HG03342 (cell line): ENCODE measurements at regions not wholly inside any gene's neighbourhood (a gene's known extent, or its start where the extent isn't known, plus 50 kb on each side); places are given as distances from the start of the nearest gene placed in this dataset.

Experiments
- ATAC-seq: cut with Tn5 transposase; IDR thresholded peaks from one replicate; pipeline ENCODE4 v1.9.1; 2021; ENCODE audit warnings: mild to moderate bottlenecking, moderate library complexity; ENCODE audit not compliant: unreplicated experiment

DNA sequence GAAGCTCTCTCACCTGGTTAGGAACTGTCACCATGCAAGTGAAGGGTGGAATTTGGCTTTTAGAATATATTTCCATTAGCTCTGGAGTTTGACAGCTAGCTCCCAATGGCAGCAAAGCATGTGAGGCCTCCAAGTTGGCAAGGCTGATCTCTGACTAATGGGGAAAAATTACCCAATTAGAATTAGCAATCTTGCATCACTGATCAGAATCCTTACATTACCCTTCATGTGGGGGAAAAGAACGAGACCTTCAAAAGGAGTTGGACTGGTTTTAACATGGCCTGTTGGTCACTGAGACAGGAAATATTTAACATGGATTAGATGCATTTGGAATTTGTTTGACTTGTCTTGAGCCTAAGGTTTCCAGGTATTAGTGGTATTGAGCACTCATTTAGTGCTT, 192.3 kb upstream of the GDNF start:
- no peak for ATAC-seq

DNA sequence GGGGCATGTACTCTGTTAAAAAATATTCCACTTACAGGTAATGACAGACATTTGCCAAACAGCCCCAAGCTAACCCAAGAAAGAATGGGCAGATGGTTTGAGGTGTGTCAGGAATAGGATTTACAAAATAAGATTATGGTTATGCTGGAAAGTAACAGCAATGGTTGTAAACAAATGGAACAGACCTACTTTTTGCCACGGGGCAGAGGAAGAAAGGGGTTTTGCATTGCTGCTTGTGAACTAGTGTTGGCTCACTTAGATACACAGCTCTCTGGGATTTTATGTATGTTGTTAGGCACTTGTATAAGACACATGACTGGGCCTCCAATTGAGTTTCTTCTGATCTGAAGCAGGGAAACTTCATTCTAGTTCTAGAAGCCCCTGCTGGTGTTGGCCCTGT, 191.5 kb upstream of the GDNF start:
- no peak for ATAC-seq

DNA sequence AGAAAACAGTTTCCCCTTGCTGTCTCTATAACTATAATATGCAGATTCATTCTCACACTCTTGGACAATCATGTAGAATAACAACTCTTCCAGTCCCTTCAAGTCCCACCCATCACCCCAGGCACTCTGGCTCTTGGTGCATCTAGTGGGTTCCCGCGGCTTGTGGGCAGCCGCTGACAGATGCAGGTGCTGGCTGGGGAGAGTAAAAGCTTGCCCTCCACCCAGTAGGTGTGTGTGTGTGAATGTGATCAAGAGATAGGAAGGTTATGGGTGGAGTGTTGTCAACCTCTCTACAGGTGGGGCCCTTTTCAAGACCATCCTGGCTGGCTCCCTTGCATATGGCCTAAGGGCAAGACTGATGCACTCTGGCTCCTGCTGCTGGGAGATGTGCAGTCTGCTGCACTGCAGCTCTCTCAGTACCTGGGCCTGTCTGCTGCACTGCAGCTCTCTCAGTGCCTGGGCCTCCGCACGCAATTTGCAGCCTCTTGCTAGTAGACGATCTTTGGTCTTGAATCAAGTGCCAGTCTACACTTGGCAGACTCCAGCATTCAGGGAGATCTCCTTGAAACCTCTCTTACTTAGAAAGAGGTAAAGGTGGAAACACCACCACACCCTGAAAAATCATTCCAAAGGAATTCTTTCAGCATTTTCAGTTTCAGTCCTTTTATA, 189.7 kb upstream of the GDNF start:
- ATAC-seq = no peak

DNA sequence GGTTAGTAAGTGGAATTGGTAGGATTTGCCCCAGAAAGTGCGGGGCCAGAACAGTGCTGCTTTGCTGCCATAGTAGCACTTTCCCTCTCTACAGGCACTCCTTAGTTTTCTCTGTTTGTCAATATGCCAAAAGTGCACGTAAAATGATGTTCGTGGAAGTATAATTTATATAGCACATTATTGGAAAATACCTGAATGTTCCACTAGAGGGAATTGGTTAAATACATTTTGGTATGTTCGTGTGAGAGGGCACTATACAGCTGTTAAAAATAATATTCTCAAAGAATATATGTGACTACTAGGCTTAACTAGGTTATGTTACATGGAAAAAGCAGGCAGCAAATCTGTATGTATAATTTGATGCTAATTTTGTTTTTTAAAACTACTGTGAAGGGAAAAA, 184.0 kb upstream of the GDNF start:
- ATAC-seq = no peak

DNA sequence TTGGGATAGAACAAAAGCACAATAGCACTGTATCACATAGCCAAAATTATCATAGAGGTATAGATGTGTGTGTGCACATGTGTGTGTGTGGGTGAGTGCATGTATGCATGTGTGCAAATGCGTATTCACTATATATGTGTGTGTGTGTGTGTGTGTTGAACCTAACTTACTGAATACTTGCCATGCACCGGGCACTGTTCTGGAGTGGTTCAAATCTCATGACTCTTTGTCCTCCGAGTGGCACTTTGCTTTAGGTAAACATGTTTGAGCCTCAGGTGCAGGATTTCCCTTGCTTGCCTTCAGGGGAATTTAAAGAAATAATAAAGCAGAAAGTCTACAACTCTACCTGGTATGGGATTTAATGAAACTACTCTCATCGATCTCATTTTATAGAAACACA, 183.5 kb upstream of the GDNF start:
- ATAC-seq = no peak

DNA sequence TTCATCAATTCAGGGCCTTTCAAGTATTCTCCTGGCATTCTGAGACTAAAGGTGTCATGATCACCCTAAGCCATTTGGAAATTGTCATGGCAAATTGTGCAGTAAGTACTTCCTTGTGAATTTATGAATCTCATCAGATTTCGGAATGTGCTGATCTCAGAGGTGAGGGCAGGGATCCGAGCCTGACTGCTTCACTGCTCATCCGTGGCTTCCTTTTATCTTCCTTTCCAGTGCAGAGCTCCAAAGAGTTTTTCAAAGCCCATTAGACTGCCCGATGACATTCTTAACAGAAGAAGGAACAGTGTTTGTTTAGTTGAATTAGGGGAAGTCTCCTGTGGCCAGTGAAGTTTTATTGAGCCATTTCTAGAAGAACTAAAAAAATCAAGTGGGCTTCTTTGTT, 182.8 kb upstream of the GDNF start:
- no peak for ATAC-seq

DNA sequence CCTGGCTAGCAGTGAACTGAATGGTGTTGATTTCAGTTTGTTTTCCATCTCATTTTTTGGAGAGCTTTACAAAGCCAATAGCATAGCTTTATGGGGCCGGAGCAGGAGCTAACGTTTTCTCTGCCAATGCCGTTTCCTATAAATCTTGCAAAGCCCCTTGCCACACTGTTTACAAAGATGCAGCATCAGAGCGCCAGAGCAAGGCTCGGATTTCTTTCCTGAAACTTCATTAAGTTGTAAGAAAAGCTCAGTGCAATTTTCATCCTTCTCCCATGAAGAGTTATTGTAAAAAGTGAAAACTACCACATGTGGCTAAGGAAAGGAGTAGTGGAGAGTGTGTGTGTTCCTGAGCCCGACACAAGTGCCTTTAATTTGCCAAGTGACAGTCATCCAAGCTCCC, 178.2 kb upstream of the GDNF start:
- ATAC-seq = no peak

DNA sequence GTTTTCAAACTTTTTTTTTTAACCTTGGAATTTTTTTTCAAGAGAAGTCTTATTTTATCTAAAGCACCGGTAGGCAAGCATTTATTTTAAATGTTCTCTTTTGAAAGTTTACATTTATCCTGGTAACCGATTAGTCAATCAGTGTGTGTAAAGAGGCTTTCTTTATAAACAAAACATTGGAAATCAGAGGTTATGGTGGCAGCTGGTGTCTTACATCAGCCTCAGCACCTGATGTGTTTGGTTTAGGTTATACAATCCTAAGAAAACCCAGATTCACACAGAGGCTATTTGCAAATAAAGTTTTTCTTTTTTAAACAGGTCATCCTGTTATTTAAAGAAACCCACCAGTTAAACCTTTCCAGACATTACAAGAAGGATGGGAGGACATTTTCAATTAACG, 173.3 kb upstream of the GDNF start:
- ATAC-seq = no peak

DNA sequence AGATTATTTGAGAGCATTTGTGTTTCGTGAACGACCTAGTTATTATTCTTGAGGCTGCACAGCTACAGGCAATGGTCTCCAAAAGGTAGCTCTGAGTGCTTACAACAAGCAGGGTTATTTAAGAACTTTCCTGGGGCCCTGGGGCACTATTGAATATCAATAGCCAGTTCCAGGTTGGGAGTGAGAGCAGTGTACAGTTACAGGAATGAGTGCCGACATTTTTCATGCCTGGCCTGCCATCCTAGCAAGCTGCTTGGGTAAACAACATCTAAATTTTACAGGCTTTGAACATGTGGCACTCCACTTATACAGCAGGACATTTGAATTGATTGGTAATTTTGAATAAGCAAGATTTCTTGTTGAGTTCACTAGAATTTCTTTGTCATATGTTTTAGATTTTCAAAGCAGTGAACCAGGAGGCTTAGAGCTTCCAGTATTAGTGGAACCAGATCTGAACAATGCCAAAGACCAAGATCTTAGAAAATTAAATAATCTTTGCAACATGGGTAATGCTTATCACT, 171.9 kb upstream of the GDNF start:
- ATAC-seq = no peak

DNA sequence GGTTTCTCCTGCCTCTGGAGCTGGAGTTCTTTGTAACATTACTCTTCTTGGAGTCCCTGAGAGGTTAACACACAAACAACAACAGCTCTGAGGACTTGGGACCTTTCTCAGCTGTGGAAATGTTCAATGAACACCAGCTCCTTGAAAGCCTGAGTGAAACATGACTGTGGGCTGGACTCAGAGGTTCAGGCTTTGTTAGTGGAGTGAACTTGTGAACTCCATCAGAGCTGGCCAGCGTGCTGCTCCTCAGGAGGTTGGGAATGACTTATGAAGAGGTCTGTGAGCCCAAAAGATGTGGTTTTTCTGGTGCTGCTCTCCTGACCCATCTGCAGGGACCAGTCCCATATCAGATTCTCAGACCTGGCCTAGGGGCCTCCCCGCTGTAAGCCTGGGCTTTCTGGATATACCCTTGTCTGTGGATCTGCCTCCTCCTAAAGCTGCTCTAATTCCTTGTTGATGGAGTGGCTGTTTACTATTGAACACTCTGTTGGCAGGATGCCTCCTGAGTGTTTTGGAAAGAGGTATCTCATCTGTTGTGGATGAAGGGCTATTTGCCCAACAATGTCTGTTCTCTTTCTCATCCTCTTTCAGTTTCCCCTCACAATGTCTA, 170.0 kb upstream of the GDNF start:
- ATAC-seq = no peak

DNA sequence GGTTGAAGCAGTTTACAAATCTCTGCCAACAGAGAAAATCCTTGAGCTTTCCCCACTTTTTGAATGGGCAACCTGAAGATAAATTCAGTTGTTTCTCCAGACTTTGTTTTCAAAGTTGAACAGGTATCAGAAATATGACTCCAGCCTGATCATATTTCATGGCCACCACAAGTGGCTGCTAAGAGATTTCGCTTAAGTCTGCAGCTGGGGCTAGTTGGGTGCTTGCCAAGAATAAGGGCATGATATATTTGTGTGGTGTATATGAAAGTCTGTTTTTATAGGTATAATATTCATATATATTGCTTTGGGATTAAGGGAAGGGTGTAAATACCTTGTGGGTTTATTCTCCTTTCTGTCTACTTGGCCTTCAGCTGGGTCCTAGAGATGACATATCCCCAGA, 168.4 kb upstream of the GDNF start:
- no peak for ATAC-seq

DNA sequence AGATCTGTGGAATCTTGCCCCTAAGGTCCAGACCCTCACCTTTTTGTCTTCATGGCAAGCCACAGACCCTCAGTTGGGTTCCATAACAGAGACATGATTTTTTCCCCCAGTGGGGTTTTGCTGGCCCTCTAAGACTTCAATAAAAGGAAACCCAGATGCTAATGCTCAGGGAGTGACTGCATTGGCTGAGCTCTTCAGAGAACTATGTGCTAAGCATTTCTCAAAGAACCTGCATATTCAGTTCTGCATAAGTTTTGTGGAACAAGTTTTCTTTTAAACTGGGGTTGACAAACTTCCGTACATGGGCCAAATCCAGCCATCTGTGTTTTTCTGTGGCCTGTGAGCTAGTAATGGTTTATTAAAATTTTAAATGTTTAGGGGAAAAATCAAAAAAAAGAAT, 159.8 kb upstream of the GDNF start:
- no peak for ATAC-seq

DNA sequence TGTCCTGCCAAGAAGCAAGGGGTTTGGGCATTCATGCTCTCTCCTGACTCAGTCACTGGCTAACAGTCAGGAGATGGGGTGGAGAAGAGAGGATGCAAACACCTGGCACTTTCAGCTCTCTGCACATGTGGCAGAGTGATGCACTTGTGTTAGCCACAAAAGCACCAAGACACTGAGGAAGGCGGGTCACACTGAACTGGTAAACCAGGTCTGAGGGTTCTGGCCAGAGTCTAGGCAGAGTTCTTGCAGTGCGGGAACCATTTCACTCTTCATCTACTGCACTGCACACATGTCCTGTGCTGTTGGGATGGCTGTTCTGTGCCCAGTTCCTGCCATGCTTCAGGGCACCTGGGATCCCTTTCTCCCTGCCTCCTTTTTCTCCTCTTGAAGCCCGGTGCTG, 157.1 kb upstream of the GDNF start:
- ATAC-seq = no peak

DNA sequence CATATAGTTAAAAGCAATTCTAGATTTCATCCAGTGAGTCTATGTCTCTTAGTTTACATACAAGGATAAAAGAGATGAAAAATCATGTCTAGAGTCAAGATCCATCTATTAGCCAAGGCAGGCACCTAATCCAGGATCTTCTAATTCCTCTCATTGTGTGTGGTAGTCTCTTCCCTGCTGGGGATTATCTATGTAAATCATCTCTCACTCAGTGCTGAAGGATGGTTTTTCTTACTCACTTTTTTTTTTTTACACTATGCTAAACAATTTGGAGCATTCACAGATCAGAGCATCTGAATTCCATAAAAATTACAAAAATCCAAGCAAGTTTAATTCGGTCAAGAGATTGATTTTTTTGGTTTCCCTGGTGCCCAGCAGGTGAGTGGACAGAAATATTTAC, 154.9 kb upstream of the GDNF start:
- no peak for ATAC-seq

DNA sequence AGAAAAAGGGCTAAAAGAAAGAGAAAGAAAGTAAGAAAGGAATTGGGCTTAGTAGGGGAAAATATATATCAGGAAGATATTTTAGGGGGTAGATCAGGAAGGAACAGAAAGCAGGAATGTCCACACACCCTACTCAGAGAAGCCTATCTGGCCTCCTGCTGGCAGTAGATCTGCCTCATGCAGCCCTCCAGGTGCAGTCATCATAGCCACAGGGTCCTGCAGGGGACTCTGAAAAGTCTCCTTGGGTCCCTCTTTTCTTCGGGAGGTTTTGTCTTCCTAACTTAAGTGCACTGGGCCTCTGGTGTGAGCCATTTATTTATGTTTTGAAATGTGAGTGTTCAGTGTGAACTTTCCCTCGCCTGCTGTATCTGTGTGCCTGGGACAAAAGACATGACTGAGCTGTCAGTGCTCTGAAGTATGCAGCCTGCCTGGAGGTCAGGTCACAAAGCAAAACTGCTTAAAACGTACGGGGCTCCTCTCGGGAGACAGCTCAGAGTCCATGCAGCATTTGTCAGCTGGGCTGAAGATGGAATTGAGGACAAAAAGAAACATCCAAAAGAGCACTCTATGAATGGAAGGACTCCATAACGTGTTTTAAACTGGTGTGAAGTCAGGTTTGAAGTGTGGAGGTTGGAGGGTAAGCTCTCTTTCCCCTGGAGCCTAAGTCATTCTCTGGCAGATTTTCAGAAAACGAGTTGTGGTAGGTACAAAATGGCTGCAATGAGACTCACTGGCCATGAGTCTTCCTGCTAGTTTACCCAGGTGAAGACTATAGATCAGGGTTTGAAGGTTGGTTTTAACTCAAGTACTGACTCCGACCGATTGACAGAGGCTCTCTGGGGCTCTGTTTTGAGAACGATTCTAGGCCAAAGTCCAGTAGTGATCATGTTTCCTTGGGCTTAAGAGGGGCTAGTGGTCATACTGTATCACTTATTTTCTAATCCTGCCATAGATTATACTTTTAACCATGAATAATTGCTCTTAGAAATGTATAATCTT, 151.8 kb upstream of the GDNF start:
- ATAC-seq = no peak

DNA sequence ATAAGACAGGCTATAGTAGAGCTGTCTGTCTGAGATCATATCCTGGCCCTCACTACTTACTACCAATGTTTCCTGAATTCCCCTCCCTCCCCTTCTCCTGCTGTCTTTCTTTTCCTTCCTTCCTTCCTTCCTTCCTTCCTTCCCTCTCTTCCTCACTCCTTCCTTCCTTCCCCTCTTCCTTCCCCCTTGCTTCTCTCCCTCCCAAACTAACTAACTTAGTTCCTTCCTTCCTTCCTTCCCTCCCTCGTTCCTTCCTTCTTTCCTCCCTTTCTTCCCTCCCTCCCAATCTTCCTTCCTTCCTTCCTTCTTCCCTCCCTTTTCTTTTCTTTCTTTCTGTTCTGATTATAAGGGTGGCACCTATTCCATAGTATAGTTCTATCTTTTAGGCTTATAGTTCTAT, 150.0 kb upstream of the GDNF start:
- no peak for ATAC-seq

DNA sequence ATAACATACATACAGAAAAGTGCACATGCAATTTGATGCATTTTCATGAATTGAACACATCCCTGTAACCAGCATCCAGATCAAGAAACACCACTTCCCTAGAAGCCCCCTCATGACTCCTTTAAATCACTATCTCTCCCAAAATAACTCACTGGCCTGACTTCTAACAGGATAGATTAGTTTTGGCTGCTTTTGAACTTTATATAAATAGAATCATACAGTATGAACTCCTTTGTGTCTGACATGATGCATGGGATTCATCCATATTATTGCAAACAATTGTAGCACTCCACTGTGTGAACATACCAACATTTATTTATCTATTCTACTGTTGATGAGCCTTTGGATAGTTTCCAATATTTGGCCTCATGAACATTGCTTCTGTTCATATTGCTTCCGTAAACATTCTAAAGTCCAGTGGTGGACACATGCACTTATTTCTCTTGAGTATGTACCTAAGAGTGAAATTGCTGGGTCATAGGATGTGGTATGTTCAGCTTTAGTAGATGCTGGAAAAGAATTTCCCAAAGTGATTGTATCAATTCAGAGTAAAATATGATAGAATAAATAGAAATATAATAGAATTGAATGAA, 148.7 kb upstream of the GDNF start:
- no peak for ATAC-seq

DNA sequence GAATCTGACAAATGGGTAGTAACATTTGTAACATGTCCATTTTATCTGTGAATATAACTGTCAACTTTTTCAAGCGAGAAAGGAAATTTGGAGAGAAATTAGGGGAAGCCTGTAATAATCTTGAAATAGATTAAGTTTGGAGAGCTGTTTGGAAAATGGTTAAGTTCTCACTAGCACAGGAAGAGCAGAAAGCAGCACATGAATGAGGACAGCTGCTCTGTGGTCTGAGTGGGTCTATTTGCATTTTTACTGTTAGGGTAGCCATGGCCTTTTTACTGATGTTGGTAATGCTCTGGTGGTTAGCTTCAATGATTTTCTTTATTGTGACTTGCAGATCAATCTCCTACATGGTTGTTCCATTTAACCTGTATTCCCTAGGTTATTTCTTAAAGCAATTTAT, 144.5 kb upstream of the GDNF start:
- no peak for ATAC-seq

DNA sequence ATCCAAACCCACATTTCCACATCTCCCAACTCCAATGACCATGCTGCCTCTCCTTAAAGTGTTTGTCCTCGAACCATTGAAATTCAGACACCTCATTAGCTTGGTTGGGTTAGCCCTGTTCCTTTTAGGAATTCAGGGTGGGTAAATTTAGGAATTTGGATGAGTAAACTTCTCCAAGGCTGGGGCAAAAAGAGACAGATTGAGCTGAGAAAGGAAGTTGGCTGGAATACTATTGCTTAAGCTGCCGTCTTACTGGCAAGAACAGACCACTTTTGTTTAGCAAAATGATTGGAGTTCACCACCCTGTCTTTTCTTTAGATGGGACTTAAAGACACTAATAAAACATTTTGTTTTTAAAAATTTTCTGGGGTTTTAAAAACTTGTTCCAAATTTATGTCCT, 143.6 kb upstream of the GDNF start:
- no peak for ATAC-seq

DNA sequence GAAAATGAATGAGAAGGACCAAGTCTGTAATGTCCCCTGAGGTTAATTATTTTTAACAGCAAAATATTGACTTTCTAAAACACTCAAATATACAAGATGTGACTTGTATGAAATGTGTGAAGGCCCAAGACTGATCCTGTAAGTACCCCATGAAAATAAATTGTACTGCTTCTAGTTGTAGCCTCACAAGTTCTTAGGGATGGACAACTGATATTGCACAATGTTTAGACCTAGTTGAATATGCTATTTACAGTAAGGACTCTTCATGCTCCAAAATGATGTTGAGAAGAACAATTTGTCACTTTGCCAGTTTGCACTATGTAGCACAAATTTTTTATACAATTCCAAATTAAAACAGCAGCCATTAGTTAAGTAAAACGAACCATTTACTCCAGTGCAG, 139.7 kb upstream of the GDNF start:
- ATAC-seq = no peak

DNA sequence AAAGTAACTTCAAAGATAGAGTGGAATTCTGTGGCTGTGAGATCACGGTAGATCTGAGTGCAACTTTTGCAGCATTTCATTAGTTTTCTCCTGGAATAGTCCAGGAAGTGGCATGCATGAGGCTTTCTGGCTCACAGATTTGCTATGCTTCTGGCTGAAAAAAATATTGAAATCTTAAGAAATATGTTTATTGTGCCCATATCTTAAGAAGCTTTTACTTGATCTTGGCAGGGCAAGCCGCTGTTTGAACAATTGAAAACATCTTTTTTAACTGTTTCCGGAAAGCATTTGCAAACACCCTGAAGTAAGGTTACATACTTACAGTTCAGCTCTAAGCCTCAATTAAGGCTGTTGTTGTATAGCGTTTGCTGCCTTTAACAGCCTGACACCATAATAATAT, 135.7 kb upstream of the GDNF start:
- ATAC-seq = no peak
